ENCODE measurements at regions not wholly inside any gene's neighbourhood (a gene's known extent, or its start where the extent isn't known, plus 50 kb on each side); places are given as distances from the start of the nearest gene placed in this dataset.

DNA sequence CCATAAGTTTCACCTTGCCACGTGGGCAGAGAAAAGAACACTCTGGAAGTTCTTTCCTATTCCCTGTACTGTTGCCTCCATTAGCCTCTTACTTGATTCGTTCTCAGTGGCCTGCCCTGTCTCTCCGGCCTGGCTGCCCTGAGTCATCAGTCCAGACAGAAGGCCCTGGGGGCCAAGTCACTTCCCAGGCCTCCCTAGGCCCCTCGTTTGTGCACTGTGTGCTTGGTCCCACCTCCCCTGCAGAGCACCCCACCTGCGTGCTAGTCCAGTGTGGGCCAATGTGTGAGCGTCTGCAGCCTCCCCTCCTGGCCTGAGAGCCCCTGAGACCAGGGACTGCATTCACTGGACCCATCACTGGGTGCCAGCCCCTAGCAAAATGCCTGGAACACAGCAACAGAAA, 191.2 kb upstream of the RREB1 start:
- Histone ChIP-seq H3K27me3 (replicated peaks; ENCODE audit: control insufficient read depth, insufficient read depth, low read length) (no peaks in the 10 kb centered on the region), H3K4me3 (replicated peaks; ENCODE audit: low read depth, low read length) (no peak overlapping the region), H3K36me3 (ENCODE audit: control insufficient read depth, insufficient read depth, low read length) (no peaks in the 10 kb centered on the region)
- TF ChIP-seq, protein P1, sequence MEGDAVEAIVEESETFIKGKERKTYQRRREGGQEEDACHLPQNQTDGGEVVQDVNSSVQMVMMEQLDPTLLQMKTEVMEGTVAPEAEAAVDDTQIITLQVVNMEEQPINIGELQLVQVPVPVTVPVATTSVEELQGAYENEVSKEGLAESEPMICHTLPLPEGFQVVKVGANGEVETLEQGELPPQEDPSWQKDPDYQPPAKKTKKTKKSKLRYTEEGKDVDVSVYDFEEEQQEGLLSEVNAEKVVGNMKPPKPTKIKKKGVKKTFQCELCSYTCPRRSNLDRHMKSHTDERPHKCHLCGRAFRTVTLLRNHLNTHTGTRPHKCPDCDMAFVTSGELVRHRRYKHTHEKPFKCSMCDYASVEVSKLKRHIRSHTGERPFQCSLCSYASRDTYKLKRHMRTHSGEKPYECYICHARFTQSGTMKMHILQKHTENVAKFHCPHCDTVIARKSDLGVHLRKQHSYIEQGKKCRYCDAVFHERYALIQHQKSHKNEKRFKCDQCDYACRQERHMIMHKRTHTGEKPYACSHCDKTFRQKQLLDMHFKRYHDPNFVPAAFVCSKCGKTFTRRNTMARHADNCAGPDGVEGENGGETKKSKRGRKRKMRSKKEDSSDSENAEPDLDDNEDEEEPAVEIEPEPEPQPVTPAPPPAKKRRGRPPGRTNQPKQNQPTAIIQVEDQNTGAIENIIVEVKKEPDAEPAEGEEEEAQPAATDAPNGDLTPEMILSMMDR (IDR thresholded peaks at IDR 0.05; ENCODE audit: insufficient read depth, low read length, poor library complexity, severe bottlenecking), result no peak
- no peak for DNase-seq (ENCODE audit: extremely low read depth, insufficient read length)

DNA sequence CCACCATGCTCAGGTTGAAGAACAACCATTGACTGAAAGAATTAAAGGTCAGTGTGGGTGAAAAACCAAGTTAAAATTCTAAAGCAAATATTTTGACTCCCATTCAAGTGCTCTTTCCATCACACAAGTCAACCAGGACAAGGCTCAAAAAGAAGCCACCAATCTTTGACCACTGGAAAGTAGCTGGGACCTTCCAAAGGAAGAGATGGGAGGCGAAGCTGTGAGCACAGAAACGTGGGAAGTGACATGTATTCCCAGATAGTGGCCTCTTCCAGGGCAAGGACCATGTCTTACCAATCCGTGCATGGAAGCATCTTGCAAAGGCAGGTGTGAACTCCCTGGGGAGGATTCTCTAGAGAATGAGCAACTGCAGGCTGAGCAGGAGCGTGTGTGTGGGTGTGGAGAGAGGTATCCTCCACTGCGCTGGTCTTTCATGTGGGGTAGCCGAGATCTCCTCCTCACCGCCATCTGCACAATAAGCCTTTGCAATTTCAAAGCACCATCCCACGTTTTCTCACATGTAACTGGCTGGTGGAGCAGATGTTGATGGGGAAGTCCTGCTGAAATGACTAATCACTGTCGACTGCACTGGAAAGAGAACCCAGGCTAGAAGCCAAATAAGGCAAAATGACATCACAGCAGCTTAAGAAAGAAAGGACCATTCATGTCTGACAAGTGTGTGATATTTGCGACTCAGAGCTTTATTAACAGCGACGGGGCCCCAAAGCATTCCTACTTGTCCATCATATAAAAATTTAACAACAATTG, 189.4 kb upstream of the RREB1 start:
- TF ChIP-seq, protein P1 (IDR thresholded peaks at IDR 0.05; ENCODE audit: insufficient read depth, low read length, poor library complexity, severe bottlenecking), result no peak
- DNase-seq (ENCODE audit: extremely low read depth, insufficient read length), result peak; percentile 66
- Histone ChIP-seq H3K4me3 (replicated peaks; ENCODE audit: low read depth, low read length) (no peak overlapping the region), H3K36me3 (ENCODE audit: control insufficient read depth, insufficient read depth, low read length) (no peaks in the 10 kb centered on the region), H3K27me3 (replicated peaks; ENCODE audit: control insufficient read depth, insufficient read depth, low read length) (no peaks in the 10 kb centered on the region)

DNA sequence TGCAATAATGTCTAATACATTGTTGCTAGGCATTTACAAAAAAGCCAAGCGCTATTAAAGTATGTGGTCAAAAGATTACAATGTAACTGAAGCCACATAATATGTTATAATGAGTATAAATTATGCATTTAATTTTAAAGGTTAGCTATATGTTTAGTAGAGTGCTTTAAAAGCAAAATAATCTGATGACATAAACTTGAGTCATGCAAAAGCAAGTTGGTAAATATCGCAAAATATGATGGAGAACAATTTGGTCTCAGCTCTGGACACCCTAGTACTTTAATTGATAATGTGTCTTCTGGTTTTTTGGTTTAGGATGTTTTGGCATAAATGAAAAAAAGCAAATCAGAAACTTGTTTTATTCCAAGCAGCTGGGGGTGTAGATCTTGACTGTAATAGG, 188.6 kb upstream of the RREB1 start:
- Histone ChIP-seq H3K36me3 (ENCODE audit: control insufficient read depth, insufficient read depth, low read length) (no peaks in the 10 kb centered on the region), H3K4me3 (replicated peaks; ENCODE audit: low read depth, low read length) (no peak overlapping the region), H3K27me3 (replicated peaks; ENCODE audit: control insufficient read depth, insufficient read depth, low read length) (no peaks in the 10 kb centered on the region)
- no peak for DNase-seq (ENCODE audit: extremely low read depth, insufficient read length)
- TF ChIP-seq, protein P1 (IDR thresholded peaks at IDR 0.05; ENCODE audit: insufficient read depth, low read length, poor library complexity, severe bottlenecking), result no peak

DNA sequence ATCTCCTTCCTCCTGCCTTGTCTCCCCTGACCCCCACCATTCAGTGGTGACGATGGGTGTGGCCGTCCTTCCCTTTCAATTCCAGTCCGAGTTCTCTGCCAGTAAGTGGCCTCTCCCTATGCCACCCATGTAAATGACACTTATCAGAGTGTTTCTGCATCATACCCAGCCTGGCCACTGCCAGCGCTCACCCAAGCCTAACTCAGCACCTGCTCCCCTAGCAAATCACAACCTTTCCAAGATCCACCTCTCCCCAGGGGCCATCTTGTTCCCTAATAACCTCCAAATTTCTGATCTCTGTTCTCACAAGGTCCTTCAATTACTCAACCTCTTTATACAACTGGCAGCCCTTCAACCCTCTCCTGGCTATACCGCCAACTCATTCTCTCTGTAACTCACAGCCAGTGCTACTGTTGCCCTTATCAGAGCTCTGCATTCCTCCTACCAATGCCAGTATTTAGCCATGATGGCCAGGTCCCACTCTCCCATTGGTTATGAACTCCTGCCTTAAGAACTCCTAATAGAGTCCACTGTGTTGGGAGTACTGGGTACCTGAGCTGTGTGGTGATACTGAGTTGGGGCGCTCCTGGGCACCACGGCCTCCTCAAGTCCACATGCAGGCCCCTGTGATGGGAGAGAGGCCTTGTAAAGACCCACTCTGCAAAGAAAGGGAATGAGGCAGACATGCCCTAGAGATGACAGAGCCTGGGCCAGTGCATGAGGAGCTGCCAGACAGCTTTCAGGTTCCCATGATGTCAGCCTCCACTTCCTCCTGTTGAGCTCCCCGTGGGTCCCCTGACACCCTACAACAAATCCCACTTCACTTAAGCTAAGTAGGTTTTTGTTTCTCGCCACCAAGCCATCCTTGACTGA, 187.4 kb upstream of the RREB1 start:
- H3K4me3 ChIP-seq (replicated peaks; ENCODE audit: low read depth, low read length), result no peak overlapping the region
- no peaks in the 10 kb centered on the region for H3K36me3 ChIP-seq (ENCODE audit: control insufficient read depth, insufficient read depth, low read length)
- TF ChIP-seq, protein P1 (IDR thresholded peaks at IDR 0.05; ENCODE audit: insufficient read depth, low read length, poor library complexity, severe bottlenecking), result no peak
- no peak for DNase-seq (ENCODE audit: extremely low read depth, insufficient read length)
- no peaks in the 10 kb centered on the region for H3K27me3 ChIP-seq (replicated peaks; ENCODE audit: control insufficient read depth, insufficient read depth, low read length)

DNA sequence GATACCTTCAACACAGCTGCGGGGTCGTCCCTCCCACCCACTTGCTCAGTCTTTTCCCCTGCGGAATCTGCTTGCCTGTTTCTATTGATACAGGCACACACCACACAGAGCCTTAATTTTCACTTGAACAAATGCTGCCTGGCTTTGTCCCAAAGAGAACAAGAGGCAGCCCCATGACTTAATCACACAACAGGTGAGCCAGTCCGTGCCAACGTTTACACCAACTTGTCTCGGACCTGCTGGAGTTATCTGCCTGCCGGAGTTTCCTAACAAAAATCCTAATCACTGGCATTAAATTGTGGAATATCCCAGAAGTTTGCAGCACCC, 186.8 kb upstream of the RREB1 start:
- Histone ChIP-seq H3K27me3 (replicated peaks; ENCODE audit: control insufficient read depth, insufficient read depth, low read length) (no peaks in the 10 kb centered on the region), H3K36me3 (ENCODE audit: control insufficient read depth, insufficient read depth, low read length) (no peaks in the 10 kb centered on the region), H3K4me3 (replicated peaks; ENCODE audit: low read depth, low read length) (no peak overlapping the region)
- TF ChIP-seq, protein P1 (IDR thresholded peaks at IDR 0.05; ENCODE audit: insufficient read depth, low read length, poor library complexity, severe bottlenecking), result no peak
- DNase-seq (ENCODE audit: extremely low read depth, insufficient read length), result no peak
